ENCODE measurements at regions not wholly inside any gene's neighbourhood (a gene's known extent, or its start where the extent isn't known, plus 50 kb on each side); places are given as distances from the start of the nearest gene placed in this dataset.

- no peak for TF ChIP-seq POLR2AphosphoS5 (IDR thresholded peaks at IDR 0.05; ENCODE audit: borderline replicate concordance, low read depth, low read length)
- TF ChIP-seq EZH2 (IDR thresholded peaks at IDR 0.05): no peak
These were observed 96.2 kb upstream of the SIRPA start for GRCh38 chr20:1798982-1799381.

Measured in SK-N-MC (cell line).